ENCODE measurements at regions not wholly inside any gene's neighbourhood (a gene's known extent, or its start where the extent isn't known, plus 50 kb on each side); places are given as distances from the start of the nearest gene placed in this dataset.

GRCh38 chr16:85557083-85557970, 55.8 kb upstream of the GSE1 start:
- DNase-seq (ENCODE audit: low read depth in 2 of 2) = no peak

GRCh38 chr16:85557971-85558657, 55.0 kb upstream of the GSE1 start:
- no peak for DNase-seq (ENCODE audit: low read depth in 2 of 2)

GRCh38 chr16:85560932-85561247, 52.2 kb upstream of the GSE1 start:
- no peak for DNase-seq (ENCODE audit: low read depth in 2 of 2)

GRCh38 chr16:85561248-85562092, 51.7 kb upstream of the GSE1 start:
- no peak for DNase-seq (ENCODE audit: low read depth in 2 of 2)

GRCh38 chr16:85562093-85562786, 50.9 kb upstream of the GSE1 start:
- DNase-seq (ENCODE audit: low read depth in 2 of 2) = no peak

- no peak for DNase-seq (ENCODE audit: low read depth in 2 of 2)
These were observed 50.1 kb upstream of the GSE1 start for GRCh38 chr16:85563034-85563433.

All from stimulated activated CD4-positive, alpha-beta T cell treated with anti-CD3 and anti-CD28 coated beads, Interleukin-1b, Interleukin-23, amount 100 ng/mL, for 1 hour (primary cell).